RPMI7951 (cell line): ENCODE measurements at regions not wholly inside any gene's neighbourhood (a gene's known extent, or its start where the extent isn't known, plus 50 kb on each side); places are given as distances from the start of the nearest gene placed in this dataset.
A peak's percentile ranks its signal among the peaks of the same experiment; 100 is the strongest.
"Not testable (repeated sequence)": the region's sequence is repeated elsewhere in the genome, so short reads cannot be mapped to it uniquely, and the experiment has no call there.

ENCODE experiments used
- DNase-seq: peaks from one replicate; pipeline ENCODE4 v3.0.0-alpha.2; 2012; ENCODE audit warnings: low read depth

- not testable (repeated sequence) for DNase-seq
These were observed 52.4 kb upstream of the PMPCB start for GRCh38 chr7:103244865-103245264.

- DNase-seq, result no peak
These were observed 56.4 kb upstream of the PMPCB start for GRCh38 chr7:103240806-103241205.

GRCh38 chr7:103235824-103236223, 61.4 kb upstream of the PMPCB start:
- not testable (repeated sequence) for DNase-seq

GRCh38 chr7:103234877-103235276, 62.4 kb upstream of the PMPCB start:
- not testable (repeated sequence) for DNase-seq

GRCh38 chr7:103227787-103228186, 69.4 kb upstream of the PMPCB start:
- DNase-seq, result not testable (repeated sequence)

- peak; percentile 2 for DNase-seq
These were observed 71.4 kb upstream of the PMPCB start for GRCh38 chr7:103225798-103226197.

GRCh38 chr7:103223065-103223464, 74.2 kb upstream of the NAPEPLD start:
- not testable (repeated sequence) for DNase-seq

GRCh38 chr7:103211049-103211448, 62.1 kb upstream of the NAPEPLD start:
- not testable (repeated sequence) for DNase-seq

- peak; percentile 49 for DNase-seq
These were observed 50.3 kb upstream of the NAPEPLD start for GRCh38 chr7:103199191-103199590.
